ENCODE measurements at regions not wholly inside any gene's neighbourhood (a gene's known extent, or its start where the extent isn't known, plus 50 kb on each side); places are given as distances from the start of the nearest gene placed in this dataset.
"Not testable (repeated sequence)": the region's sequence is repeated elsewhere in the genome, so short reads cannot be mapped to it uniquely, and the experiment has no call there.

DNA sequence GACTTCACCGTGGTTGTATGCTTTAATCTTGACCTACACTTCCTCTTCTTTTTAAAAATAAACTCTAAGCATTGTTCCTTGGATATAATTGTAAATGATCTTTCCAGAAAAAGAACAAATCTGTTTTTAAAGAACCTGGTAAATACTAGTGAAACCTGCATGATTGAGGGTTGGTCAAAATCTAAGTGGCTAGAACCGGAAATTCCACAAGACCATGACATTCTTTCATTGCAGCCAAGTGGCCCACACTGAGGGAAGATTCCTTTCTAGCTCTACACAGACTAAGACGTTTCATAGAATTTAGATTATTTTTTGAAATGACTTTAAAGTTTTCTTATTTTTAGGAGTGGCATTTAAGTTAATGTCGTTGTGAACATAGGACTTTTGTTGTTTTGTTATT lies 356.7 kb downstream of the NYAP2 start:
- no peak for TF ChIP-seq CTCF (IDR thresholded peaks at IDR 0.05; ENCODE audit: borderline replicate concordance)
- no peak overlapping the region for H3K4me3 ChIP-seq
- H3K27me3 ChIP-seq (ENCODE audit: low read depth): no peaks in the 10 kb centered on the region
- H3K9me3 ChIP-seq (replicated peaks): no peaks in the 10 kb centered on the region
- DNase-seq: no peak
- no peak overlapping the region for H3K27ac ChIP-seq (replicated peaks)
- H3K36me3 ChIP-seq: no peaks in the 10 kb centered on the region
- H3K4me1 ChIP-seq: no peaks in the 10 kb centered on the region
- intact Hi-C loops (cut with micrococcal nuclease): no loop called here

DNA sequence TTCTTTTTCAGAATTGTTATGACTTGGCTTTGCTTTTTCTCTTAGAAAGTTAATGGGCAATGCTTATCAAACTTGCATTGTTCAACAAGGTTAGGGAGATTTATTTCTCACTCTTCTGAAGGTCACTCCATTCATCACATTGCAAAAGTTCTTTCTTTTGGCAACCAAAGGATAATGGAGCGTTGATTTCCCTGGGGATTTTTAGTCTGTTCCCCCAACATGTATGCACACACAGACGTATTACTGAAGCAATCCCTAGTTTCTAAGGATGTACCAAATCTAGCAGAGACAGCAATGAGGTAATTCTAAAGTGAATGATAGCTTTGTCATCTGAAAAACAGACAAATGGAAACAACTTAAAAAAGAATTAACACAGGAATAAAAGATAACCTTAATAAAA lies 349.1 kb downstream of the NYAP2 start:
- Histone ChIP-seq H3K4me1 (no peaks in the 10 kb centered on the region), H3K36me3 (no peaks in the 10 kb centered on the region), H3K27ac (replicated peaks) (no peak overlapping the region), H3K27me3 (ENCODE audit: low read depth) (no peaks in the 10 kb centered on the region), H3K9me3 (replicated peaks) (peaks cover 4% of the 10 kb centered on the region), H3K4me3 (no peak overlapping the region)
- no peak for DNase-seq
- intact Hi-C loops (cut with micrococcal nuclease): no loop called here
- TF ChIP-seq CTCF (IDR thresholded peaks at IDR 0.05; ENCODE audit: borderline replicate concordance): no peak

DNA sequence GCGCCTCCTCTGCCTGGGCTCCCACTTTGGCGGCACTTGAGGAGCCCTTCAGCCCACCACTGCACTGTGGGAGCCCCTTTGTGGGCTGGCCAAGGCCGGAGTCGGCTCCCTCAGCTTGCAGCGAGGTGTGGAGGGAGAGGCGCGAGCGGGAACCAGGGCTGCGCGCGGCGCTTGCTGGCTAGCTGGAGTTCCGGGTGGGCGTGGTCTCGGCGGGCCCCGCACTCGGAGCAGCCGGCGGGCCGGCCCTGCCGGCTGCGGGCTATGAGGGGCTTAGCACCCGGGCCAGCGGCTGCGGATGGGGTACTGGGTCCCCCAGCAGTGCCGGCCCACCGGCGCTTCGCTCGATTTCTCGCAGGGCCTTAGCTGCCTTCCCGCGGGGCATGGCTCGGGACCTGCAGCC lies 344.5 kb downstream of the NYAP2 start:
- H3K4me1 ChIP-seq; H3K27ac ChIP-seq (replicated peaks); H3K27me3 ChIP-seq (ENCODE audit: low read depth); H3K4me3 ChIP-seq; H3K36me3 ChIP-seq; DNase-seq; intact Hi-C loops (cut with micrococcal nuclease); H3K9me3 ChIP-seq (replicated peaks): not testable (repeated sequence)

DNA sequence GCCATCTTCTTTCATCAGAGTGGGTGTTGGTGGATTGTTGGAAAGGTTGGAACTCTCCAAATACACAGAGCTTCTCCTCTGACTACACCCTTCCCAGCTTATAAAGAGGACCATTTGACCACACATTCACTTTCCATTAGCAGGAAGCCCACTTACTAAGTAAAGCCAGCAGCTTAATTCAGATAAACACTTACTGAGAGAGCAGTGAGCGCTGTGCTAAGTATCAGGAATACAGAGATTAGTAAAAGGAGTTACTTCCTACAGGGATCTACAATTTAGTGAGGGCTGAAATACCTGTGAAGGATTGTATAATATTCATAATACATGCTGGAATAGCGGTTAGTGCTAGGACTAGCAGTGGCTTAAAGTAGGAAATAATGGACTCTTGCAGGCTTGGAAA lies 343.0 kb downstream of the NYAP2 start:
- no peak for DNase-seq
- intact Hi-C loops (cut with micrococcal nuclease): no loop called here
- TF ChIP-seq CTCF (IDR thresholded peaks at IDR 0.05; ENCODE audit: borderline replicate concordance): no peak
- Histone ChIP-seq H3K4me3 (no peak overlapping the region), H3K27me3 (ENCODE audit: low read depth) (no peaks in the 10 kb centered on the region), H3K27ac (replicated peaks) (no peak overlapping the region), H3K4me1 (no peaks in the 10 kb centered on the region), H3K36me3 (no peaks in the 10 kb centered on the region), H3K9me3 (replicated peaks) (no peaks in the 10 kb centered on the region)

DNA sequence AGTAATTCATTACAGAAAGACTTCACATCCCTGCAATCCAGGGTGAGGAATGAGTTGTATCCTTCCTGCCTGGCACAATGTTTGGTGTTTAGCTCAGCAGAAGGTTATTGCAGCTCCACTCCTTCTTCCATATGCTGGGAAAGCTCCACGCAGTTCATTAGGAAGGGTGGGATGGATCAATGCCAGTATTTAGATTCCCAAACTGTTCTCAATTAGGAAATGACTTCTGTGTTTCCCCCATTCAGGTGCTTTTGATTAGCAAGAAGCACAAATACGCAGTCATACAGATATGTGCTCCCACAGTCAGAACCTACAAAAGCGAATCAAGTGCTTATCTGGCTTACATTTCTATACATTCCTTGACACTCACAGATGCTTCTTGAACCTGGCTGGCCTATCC lies 340.6 kb downstream of the NYAP2 start:
- Histone ChIP-seq H3K36me3 (no peaks in the 10 kb centered on the region), H3K4me3 (no peak overlapping the region), H3K27me3 (ENCODE audit: low read depth) (no peaks in the 10 kb centered on the region), H3K4me1 (no peaks in the 10 kb centered on the region), H3K27ac (replicated peaks) (no peak overlapping the region), H3K9me3 (replicated peaks) (no peaks in the 10 kb centered on the region)
- intact Hi-C loops (cut with micrococcal nuclease): no loop called here
- no peak for DNase-seq
- TF ChIP-seq CTCF (IDR thresholded peaks at IDR 0.05; ENCODE audit: borderline replicate concordance): no peak

DNA sequence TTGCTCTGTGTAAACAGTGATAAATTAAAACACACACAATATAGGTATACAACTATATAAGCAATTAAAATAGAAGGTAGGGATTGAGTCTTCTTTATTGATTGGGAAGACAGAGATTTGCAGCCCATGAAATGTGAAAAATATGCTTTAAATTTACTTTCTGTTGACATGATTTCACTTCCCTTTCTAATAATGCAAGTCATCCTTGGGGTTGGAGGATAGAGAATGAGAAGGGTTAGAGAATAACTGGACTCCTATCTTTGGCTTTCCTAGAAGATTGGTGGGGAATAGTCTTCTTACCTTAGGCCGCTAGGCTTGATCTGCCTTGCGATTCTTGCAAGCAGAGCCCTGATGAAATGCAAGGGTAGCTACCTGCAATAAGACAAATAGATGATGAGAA lies 339.8 kb downstream of the NYAP2 start:
- H3K4me3 ChIP-seq: no peak overlapping the region
- DNase-seq: no peak
- no peak overlapping the region for H3K27ac ChIP-seq (replicated peaks)
- H3K27me3 ChIP-seq (ENCODE audit: low read depth): no peaks in the 10 kb centered on the region
- H3K4me1 ChIP-seq: no peaks in the 10 kb centered on the region
- no peak for TF ChIP-seq CTCF (IDR thresholded peaks at IDR 0.05; ENCODE audit: borderline replicate concordance)
- intact Hi-C loops (cut with micrococcal nuclease): no loop called here
- H3K36me3 ChIP-seq: no peaks in the 10 kb centered on the region
- no peaks in the 10 kb centered on the region for H3K9me3 ChIP-seq (replicated peaks)

Measured in left ventricle myocardium inferior (tissue), 1 donor.